GM10266 (cell line): ENCODE measurements at regions not wholly inside any gene's neighbourhood (a gene's known extent, or its start where the extent isn't known, plus 50 kb on each side); places are given as distances from the start of the nearest gene placed in this dataset.

ENCODE experiments used
- DNase-seq: peaks from one replicate; pipeline ENCODE4 v3.0.0; 2012; ENCODE audit errors: extremely low spot score
- TF ChIP-seq, protein P1 (sequence below): IDR thresholded peaks from 2 replicates; pipeline ENCODE4 v1.5.1; 2012; ENCODE audit warnings: mild to moderate bottlenecking, low read depth; ENCODE audit not compliant: control insufficient read depth, insufficient read depth; ENCODE audit errors: missing control alignments

DNA sequence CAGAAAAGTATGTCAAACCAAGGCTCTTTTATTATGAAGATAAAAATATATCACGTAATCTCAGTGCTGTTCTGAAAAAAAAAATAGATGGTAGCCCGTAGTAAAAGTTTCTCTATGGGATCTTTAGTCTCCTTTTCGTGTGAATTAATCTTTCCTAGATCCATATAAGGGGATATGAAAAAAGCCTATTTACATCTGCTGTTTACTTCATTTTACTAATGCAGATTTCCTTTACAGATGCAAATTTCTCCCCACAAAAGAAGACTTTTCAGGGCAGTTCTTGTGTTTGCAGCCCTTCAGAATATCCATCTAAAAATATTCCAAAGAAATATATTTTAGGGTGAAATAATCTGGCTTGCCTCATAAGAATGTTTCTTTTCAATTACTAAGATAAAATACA is 1291.7 kb downstream of the ROBO1 start:
- no peak for DNase-seq
- TF ChIP-seq, protein P1, sequence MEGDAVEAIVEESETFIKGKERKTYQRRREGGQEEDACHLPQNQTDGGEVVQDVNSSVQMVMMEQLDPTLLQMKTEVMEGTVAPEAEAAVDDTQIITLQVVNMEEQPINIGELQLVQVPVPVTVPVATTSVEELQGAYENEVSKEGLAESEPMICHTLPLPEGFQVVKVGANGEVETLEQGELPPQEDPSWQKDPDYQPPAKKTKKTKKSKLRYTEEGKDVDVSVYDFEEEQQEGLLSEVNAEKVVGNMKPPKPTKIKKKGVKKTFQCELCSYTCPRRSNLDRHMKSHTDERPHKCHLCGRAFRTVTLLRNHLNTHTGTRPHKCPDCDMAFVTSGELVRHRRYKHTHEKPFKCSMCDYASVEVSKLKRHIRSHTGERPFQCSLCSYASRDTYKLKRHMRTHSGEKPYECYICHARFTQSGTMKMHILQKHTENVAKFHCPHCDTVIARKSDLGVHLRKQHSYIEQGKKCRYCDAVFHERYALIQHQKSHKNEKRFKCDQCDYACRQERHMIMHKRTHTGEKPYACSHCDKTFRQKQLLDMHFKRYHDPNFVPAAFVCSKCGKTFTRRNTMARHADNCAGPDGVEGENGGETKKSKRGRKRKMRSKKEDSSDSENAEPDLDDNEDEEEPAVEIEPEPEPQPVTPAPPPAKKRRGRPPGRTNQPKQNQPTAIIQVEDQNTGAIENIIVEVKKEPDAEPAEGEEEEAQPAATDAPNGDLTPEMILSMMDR: no peak

DNA sequence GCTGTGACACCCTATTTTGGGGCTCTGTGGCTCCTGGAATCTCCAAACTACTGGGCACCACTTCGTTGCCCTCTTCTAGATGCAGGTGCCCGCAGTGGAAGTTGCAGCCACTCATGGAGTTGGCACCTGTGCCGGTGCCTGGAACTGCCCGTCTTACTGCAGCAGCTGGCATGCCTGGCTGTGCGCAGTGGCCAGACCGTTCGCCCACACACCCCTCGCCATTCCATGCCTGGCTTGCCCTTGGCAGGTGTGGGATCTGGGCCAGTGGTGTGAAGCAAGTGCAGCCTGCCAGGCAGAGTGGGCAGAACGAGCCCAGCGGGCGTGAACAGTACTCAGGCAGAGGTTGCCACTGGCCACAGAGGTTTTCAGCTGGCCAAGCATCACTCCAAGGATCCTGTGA is 1286.7 kb downstream of the ROBO1 start:
- TF ChIP-seq, protein P1: no peak
- no peak for DNase-seq

DNA sequence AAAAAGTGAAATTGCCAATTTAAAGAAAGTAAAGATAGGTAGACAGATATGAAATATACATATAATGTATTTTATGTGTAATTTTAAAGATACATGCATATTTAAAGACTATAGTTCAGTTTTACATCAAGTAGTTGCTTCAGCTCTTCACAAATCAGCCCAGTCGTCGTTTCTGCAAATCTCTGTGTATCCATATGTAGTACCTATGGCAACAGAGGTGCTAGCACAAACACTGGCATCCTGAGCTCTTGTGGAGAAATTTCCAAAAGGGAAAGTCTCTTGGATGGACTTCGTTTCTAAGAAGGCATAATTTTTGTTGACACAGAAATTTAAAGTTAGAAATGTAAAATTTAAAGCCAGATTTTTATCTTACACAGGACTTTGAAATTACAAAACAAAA is 1284.7 kb downstream of the ROBO1 start:
- TF ChIP-seq, protein P1: no peak
- DNase-seq: no peak

DNA sequence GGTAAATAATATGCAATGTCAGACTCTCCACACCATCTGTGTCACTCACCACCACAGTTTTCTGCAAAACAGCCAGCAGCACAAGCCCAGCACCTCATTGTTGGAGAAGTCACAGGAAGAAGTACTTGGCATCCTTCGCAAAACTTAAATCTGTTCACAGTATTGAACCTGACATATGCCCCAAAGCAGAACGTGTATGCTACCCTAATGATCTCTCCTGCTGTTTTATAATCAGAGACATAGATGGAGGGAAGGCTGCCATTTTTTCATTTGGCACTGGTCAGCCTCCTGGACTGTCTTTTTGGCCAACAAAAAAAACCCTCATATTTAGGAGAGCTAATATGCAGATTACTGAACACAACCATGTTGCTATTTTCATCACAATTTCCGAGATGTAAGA is 1272.9 kb downstream of the ROBO1 start:
- TF ChIP-seq, protein P1: no peak
- DNase-seq: no peak

DNA sequence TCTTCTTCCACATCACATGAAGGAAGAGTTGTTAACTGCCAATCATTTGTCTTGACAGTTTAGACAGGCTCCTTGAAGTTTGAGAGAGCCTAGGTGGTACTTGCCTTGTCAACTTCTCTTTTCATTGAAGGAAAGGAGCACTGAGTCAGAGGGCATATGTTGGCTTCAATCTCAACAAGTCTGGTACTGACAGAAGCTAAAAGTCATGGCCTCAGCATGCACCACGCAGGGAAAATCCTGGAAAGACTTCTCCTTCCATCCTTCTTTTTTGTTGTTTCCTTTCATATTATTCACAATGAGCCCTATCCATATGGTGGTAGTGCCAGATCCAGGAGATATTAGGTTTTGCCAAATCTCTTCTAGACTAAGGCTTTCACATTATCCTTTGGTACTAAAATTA is 1272.5 kb downstream of the ROBO1 start:
- no peak for DNase-seq
- TF ChIP-seq, protein P1: no peak

DNA sequence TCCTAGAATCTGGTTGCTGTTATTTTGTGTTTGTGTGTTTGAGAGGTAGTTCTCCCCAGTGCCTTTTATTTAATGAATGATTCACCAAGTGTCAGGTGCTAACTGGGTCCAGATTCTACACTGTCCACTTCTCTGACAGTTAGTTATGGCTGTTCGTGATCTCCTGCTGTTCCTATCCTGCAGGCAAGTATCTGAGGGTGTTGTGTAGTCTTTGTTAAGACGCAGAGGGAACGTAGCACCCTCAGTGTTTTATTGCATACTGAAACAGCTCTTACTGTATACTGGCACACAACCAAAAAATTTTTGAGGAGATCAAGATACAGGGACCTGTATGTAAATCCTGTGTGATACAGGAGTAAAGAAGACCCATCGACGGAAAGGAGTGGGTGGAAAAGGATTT is 1271.3 kb downstream of the ROBO1 start:
- no peak for DNase-seq
- TF ChIP-seq, protein P1: no peak

DNA sequence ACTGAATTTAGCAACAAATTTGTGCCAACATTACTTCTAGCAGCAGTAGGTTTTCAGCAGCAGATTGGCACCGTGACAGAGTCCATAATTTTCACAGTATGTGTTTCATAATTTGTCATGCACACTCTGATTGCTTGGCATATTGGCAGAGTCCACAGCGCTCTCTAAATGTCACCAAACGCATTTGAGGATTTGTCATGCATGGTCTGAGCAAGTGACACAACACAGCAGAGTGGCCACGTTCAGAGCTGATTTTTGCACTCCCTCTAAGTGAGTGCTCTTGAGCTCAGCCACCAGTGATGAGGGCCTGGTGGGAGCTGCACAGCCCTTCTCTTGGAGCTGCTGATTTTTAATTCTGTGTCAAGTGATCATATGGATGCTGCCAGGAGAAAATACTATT is 1270.8 kb downstream of the ROBO1 start:
- no peak for DNase-seq

More for the DNA sequence above, 1270.8 kb downstream of the ROBO1 start:
- TF ChIP-seq, protein P1: no peak
